HG02759 (cell line): ENCODE measurements at regions not wholly inside any gene's neighbourhood (a gene's known extent, or its start where the extent isn't known, plus 50 kb on each side); places are given as distances from the start of the nearest gene placed in this dataset.
"Not testable (repeated sequence)": the region's sequence is repeated elsewhere in the genome, so short reads cannot be mapped to it uniquely, and the experiment has no call there.

ENCODE experiments used
- ATAC-seq: cut with Tn5 transposase; IDR thresholded peaks from one replicate; pipeline ENCODE4 v1.9.1; 2021; ENCODE audit warnings: mild to moderate bottlenecking, moderate library complexity; ENCODE audit not compliant: unreplicated experiment

DNA sequence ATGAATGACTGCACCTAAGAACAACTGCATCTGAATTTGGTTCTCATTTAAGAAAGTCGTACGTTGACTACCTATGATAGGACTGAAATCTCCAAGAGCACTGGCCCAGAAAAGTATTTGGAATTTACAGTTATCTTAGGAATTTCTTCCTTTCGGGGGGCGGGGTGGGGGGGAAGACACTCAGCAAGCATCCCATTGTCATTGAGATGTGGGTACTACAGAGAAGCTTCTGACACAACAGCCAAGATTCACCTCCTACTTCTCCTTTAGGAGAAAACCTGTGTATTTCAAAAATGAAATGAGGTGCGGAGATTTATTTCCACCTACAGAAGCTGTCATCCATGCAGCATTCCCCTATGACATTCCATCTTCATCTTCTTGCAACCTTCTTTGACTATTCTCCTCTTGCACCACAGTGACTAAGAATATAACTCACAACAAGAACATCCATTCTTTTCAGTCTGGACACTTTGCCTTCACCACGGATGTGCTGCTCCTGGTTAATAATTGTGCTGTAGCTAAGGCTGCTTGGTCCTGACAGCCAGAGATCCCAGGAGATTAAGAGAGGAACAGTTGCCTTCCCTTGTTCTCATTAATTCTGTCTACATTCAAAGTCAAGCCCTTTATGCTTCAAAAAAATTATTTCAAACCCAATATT lies 98.4 kb upstream of the FRMD4A start:
- no peak for ATAC-seq

DNA sequence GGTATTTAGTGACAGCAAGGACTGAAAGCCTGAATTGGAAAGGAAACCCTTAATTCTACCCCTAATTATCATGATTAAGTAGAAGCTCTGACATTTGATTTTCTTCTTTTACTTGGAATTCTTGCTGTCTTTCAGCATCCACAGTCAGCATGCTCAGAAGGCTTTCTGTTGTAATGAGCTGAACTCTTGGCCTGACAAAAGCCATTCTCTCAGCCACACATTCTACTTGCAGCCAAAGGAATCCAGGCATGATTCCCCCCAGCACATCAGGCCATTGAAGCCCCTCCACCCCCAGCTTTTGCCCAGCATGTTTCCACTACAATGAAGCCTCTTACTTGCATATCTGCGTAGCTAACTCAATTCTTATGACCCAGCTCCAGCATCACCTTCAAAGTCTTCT lies 94.3 kb upstream of the FRMD4A start:
- ATAC-seq = no peak

DNA sequence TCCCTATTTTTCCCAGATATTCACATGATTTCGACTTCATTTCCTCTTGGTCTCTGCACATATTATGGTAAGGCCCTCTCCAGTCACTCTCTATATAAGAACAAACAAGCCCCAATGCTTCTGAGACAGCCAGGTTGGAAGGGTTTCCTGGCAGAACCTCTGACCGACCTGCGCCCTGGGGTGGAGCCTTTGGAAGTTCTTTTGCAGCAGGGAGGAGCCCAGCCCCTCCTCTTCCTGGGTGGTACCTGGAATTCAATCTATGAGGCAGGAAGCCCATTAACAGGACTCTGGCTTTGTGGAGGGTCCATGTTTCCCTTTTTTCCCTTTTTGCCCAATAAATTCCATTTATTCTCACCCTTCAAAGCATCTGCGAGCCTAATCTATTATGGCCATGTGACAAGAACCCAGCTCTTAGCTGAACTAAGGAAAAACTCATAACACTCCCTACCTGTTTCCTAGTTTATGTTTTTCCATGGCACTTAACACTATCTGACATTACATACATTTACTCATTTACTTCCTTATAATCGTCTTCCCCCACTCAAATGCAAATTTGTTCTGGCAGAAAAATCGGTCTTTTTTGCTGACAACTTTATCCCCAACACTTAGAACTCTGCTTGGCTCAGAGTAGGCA lies 92.5 kb upstream of the FRMD4A start:
- no peak for ATAC-seq

DNA sequence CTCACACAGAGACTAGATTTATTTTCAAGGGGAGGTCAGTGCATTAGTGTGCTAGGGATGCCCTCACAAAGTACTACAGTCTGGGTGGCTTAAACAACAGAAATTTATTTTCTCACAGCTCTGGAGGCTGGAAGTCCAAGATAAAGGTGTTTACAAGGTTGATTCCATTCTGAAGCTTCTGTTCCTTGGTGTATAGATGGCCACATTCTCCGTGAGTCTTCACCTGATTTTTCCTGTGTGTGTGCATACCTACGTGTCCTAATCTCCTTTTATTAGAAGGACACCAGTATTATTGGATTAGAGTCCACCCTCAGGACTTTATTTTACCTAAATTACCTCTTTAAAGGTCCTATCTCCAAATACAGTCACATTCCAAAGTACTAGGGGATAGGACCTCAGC lies 91.7 kb upstream of the FRMD4A start:
- ATAC-seq = no peak

DNA sequence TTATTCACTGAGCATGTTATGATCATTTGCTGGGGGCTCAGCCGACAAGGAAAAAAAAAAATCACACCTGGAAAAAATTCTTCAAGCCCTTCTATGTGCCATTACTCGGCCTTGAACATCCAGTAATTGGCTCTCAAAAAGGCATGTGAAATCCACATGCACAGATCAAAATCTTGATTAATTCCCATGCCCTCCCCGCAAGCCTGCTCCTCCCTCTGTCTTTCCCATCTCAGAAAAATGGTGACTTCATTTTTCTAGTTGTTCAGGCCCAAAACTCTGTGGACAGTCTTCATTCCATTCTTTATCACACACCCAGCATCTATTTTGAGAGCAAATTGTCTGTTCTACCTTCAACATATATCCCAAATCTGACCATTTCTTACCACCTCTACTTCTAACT lies 91.2 kb upstream of the FRMD4A start:
- ATAC-seq = no peak

DNA sequence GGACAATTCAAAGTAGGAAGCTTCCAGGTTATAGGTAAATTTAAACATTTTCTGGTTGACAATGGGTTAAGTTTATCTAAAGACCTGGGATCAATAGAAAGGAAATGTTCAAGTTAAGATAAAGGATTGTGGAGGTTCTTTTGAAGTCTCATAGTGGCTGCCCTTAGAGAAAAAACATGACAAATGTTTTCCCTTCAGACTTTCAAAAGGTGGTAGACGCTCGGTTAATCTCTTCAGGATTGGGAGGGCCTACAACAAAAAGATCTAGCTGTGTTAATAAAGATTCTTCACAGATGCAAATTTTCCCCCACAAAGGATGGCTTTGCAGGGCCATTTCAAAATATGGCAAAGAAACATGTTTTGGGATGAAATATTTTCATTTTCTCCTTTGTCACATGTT lies 86.6 kb upstream of the FRMD4A start:
- ATAC-seq = not testable (repeated sequence)

DNA sequence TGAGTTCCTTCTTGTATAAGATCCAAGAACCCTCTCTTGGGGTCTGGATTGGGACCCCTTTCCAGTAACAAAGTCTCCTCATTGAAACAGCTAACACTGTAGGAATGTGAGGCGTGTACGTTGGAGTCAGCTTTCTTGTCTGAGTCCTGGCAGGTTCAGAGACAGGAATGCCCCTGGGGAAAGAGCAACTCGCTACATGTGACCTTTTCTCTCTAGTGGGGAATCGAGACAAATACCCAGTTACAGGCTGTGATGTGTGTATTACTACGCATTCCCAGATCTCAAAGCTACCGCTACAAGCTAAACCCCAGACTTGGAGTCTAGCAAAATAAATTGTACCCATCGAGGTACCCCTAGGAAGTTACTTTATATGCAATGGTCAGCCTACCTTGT lies 85.6 kb upstream of the FRMD4A start:
- no peak for ATAC-seq

DNA sequence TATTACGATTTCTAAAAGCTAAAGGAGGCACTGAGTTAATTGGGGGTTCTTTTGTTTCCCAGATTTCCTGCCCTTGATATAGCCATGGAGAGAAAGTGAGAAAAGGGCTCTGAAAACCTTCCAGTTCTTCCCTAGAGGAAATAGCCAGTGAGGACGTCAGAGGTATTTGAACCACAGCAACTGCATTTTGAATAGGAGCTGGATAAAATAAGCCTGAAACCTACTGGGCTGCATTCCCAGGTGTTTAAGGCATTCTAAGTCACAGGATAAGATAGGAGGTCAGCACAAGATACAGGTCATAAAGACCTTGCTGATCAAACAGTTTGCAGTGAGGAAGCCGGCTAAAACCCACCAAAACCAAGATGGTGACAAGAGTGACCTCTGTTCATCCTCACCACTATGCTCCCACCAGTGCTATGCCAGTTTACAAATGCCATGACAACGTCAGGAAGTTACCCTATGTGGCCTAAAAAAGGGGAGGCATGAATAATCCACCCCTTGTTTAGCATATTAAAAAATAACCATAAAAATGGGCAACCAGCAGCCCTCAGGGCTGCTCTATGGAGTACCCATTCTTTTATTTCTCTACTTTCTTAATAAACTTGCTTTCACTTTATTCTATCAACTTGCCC lies 85.1 kb upstream of the FRMD4A start:
- ATAC-seq = no peak

DNA sequence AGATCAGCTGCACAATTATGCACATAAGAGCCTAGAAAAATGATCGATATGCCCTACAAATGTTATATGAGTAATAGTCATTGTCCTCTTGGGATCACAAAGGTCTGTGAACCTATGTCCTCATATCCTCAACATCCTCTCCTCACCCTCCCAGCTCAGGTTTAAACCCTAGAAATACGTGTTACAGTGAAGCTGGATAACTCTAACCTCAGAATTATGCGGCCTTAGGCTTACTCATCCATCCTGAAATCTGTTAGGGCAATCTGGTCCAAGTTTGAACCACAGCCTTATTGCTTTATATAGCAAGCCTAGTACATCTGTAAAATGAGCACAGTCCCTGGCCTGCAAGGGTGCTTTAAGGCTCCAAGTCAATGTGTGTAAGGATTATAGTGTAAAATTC lies 84.2 kb upstream of the FRMD4A start:
- no peak for ATAC-seq

DNA sequence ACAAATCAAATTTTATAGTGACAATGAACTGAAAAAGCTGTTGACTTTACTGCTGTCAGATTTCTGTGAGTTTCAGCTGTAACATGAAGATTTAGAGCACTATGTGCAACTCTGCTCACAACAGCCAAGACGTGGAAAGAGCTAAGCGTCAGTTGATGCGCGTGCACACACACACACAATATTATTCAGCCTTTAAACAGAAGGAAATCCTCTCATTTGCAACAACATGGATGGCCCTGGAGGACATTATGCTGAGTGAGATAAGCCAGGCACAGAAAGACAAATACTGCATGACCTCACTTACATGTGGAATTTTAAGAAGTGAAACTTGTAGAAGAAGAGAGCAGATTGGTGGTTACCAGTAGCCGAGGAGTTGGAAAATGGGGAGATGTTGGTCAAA lies 82.8 kb upstream of the FRMD4A start:
- no peak for ATAC-seq

DNA sequence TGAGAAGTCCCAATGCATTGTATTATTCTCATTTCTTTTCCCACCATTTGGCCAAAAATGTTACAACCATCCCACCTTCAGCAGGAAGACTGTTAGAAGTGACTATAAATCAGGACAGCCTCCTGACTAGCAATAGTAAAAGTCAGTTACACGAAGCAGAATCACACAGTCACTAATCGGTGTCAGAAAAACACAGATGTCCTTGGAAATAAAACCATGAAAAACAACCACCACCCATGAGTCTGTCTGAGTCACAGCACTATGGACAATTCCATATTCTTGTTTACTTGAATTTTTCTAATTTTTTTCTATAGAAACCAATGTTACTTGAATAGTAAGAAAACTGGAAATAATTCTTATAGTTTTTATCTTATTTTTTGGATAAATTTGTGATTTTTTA lies 81.9 kb upstream of the FRMD4A start:
- ATAC-seq = no peak

DNA sequence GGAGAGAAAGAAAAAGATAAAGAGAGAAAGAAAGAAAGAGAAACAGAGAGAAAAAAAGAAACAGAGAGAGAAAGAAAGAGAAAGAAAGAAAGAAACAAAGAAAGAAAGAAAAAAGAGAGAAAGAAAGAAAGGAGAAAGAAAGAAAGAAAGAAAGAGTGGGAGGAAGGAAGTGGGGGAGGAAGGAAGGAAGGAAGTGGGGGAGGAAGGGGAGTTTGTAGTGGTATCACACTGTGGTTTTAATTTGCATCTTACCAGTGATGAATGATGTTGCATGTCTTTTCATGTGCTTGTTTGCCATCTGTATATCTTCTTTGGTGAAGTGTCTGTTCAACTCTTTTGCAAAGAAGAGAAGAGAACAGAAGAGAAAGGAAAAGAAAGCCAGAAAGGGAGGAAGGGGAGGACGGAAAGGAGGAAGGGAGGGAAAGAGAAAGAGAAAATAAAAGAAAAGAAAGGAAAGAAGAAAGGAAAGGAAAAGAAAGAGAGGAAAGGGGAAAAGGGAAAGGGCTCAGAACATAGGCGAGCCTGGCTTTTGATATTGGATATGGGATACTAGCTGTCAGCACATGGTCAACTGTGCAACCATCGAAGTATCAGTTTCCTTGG lies 79.2 kb upstream of the FRMD4A start:
- no peak for ATAC-seq

DNA sequence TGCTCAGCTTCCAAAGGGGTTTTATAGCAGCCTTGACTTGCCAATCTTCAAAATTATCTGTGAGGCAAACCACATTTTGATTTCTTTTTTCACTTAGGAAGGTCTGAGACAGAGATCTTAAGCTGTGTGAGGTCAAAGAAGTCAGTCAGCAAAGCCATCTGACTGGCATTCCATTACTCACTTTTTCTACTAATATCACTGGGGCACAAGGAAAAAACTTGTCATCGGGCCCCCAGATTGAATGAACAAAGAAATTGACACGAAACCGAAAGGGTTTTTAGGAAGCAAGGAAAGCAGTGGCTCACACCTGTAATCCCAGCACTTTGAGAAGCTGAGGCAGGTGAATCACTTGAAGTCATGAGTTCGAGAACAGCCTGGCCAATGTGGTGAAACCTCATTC lies 78.5 kb upstream of the FRMD4A start:
- no peak for ATAC-seq

DNA sequence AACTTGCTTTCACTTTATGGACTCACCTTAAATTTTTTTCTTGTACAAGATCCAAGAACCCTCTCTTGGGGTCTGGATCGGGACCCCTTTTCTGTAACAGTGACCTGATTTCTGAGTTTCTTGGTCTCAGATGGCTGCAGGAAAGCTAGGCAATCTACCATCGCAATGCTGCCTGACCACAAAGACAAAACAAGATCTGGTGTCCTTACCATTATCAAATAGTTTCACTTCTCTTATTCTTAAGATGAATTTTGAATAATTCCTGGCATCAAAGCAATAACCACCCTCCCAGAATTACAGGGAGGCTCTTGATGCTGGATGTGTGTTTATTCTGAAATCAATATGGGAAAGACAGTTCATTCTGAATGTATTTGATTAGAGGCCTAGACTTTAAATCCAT lies 77.4 kb upstream of the FRMD4A start:
- no peak for ATAC-seq

DNA sequence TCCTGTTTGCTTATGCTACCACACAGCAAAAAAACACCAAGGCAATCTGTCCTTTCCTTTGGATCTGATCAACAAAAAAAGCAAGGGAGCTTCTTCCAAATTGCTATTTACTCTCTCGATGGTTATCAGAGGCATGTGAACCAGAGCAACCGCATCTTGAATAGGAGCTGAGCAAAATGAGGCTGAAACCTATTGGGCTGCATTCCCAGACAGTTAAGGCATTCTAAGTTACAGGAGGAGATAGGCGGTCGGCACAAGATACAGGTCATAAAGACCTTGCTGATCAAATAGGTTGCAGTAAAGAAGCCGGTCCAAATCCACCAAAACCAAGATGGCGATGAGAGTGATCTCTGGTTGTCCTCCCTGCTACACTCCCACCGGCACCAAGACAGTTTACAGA lies 76.8 kb upstream of the FRMD4A start:
- ATAC-seq = no peak

DNA sequence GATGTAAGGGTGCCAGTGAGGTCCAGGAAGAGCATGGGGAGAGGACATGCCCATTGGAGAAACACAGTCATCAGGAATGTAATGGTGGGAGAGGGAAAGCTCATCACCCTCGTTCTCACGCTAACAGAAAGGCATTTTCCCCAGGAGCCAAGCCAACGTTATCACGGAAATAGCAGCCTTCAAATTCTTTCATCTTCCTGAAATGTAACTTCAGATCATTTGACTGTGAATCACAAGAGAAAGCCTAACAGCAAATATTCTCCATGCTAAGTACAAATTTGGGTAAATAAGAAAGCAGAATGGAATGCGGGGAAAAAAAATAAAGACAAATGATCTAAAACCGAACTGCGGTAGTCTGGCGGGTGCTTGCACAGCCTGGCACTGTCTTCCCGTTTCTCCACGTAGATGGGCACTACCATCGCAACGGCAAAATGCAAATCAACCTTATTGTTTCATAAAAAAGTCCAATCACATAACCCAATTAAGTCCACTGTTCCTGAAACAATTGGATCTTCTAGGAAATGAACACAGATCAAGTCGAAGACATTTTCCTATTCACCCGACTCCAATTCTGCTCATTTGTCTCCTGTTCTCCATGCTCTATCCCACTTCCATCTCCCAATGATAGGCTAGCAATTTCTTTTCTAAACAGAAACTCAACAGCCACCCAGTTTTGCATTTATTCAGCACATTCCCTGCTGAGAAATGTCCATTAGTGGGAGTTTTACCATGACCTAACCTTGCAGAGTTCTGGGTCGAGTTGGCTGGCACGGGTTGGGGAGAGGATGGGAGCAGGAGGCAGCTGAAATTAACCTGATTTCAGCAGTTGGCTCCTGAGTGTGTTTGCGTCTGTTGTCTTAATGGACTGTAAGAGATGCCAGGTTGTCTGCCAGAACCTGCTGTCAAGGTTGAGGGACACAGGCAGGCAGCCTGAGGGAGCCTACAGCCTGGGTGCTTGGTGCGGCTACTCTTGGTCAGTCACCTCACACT lies 74.6 kb upstream of the FRMD4A start:
- ATAC-seq = no peak

DNA sequence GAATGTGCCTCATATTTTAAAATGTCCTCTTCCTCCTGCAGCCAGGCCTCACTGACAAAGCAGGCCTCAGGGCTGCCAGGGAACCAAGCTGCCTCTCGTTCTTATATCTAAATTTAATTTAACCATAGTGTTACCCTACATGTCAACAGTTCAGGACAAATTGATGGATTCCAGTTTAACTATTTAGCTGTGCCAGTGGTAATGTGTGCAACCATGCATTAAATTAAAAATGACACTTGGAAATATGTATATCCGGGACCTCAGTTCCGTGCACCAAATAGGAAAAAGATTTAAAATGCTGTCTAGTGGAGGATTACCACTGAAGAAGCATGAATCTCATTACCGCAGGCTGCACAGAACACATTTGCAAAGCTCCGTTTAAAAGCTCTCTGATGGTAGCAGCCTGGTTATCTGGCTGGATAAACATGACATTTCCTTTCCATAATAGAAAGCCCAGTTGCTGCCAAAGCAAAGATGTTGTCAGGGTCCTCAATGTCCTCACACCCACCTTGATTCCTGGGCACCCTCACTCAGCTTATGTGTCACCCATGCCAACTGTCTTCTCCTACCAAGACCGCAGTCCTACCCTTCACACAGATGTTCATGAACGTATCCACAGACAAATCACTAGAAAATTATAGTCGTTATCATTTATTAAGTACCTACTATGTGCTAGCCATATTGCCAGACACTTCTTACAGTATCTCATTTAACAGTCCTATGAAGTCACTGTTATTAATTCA lies 73.3 kb upstream of the FRMD4A start:
- ATAC-seq = no peak

DNA sequence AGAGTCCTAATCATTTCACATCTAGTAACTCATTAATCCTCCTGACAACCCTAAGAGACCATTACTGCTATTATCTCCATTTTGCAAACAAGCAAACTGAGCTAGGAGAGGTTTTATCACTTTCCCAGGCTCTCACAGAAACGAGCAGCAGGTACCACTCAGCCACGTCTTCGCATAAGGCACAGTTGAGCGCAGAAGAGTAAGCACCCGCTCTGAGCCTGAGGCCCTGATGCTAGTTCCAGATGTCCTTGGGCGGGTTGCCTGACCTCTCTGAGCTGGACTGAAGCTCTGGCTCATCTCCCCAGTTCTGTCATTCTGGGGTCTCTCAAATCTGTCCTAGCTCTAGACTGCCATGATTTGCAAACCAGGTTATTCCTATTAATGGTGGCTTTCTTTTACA lies 72.6 kb upstream of the FRMD4A start:
- ATAC-seq = no peak

DNA sequence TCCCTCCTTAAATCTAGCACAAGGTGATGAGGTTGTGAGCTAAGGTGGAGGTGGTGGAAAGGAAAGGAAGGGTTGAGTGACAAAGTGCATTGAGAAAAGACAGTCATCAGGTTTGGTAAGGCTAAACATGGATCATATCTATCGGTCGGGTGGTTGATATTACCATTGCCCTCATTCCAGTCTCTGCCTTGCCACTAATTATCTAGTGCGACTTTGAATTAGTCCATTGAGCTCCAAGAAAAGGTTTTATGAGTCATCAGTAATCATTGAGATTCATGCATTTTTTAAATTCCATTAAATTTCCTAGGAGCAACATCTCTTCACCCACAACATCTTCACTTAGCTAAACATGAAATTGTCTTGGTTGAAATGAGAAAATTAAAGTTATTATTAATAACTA lies 68.9 kb upstream of the FRMD4A start:
- no peak for ATAC-seq

DNA sequence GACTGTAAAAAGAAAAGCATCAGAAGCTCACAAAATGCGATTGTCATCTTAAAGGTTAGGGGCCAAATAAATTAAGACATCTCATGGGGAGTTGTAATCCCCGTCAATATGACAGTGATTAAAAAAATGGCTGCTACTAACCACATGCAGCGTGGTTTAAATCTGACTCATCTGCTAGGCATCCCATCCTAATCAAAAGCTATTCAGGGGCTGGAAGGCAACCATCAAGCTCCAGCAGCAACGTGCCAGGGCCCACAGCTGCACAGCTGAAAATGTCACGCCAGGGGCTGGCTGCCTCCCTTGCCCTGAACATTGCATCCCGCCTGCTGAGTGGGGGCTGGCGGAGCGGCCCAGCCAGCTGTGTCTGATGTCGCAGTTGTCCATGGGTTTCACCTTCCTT lies 66.3 kb upstream of the FRMD4A start:
- ATAC-seq = no peak
